GM23338 (cell line): ENCODE measurements at regions not wholly inside any gene's neighbourhood (a gene's known extent, or its start where the extent isn't known, plus 50 kb on each side); places are given as distances from the start of the nearest gene placed in this dataset.

ENCODE experiments used
- ATAC-seq: fragments of 200-7000 bp; cut with Tn5 transposase; 3 replicates; pipeline ENCODE4 v1.9.1; 2020
- DNase-seq: peaks from one replicate; pipeline ENCODE4 v3.0.0-alpha.2; 2015; ENCODE audit warnings: low spot score
- H2AFZ ChIP-seq: fragments of 200-600 bp; sonication (generic); 2 replicates; pipeline ENCODE4 v1.8.0; 2016; ENCODE audit warnings: antibody characterized with exemption, mild to moderate bottlenecking, moderate library complexity
- H3F3A ChIP-seq: fragments of 200-600 bp; sonication (generic); replicated peaks from 2 replicates; pipeline ENCODE4 v1.8.0; 2017; ENCODE audit warnings: antibody characterized with exemption, mixed run types, low read depth
- H3K27ac ChIP-seq: fragments of 200-600 bp; sonication (generic); 2 replicates; pipeline ENCODE4 v1.6.1; 2016; ENCODE audit warnings: low read depth
- H3K27me3 ChIP-seq: fragments of 200-600 bp; sonication (generic); 2 replicates; pipeline ENCODE4 v1.8.0; 2016; ENCODE audit warnings: mild to moderate bottlenecking, mixed run types, moderate library complexity; ENCODE audit not compliant: insufficient read depth
- H3K36me3 ChIP-seq: fragments of 200-600 bp; sonication (generic); 2 replicates; pipeline ENCODE4 v1.8.0; 2016; ENCODE audit warnings: mild to moderate bottlenecking; ENCODE audit not compliant: insufficient read depth
- H3K4me1 ChIP-seq: fragments of 200-600 bp; sonication (generic); 2 replicates; pipeline ENCODE4 v1.8.0; 2016; ENCODE audit warnings: mild to moderate bottlenecking, moderate library complexity; ENCODE audit not compliant: insufficient read depth
- H3K4me2 ChIP-seq: fragments of 200-600 bp; sonication (generic); 2 replicates; pipeline ENCODE4 v1.7.1; 2017; ENCODE audit warnings: mixed run types
- H3K4me3 ChIP-seq: fragments of 200-600 bp; sonication (generic); 2 replicates; pipeline ENCODE4 v1.6.1; 2016; ENCODE audit warnings: mixed run types
- H3K79me2 ChIP-seq: fragments of 200-600 bp; sonication (generic); replicated peaks from 2 replicates; pipeline ENCODE4 v1.8.0; 2017; ENCODE audit warnings: mild to moderate bottlenecking; ENCODE audit not compliant: insufficient read depth
- H3K9me2 ChIP-seq: fragments of 200-600 bp; sonication (generic); 2 replicates; pipeline ENCODE4 v1.8.0; 2017; ENCODE audit not compliant: insufficient read depth
- H4K20me1 ChIP-seq: fragments of 200-600 bp; sonication (generic); replicated peaks from 2 replicates; pipeline ENCODE4 v1.8.0; 2017; ENCODE audit warnings: mild to moderate bottlenecking; ENCODE audit not compliant: insufficient read depth
- H3K27ac Mint-ChIP-seq: 2 replicates; pipeline ENCODE4 v1.8.0; 2020; ENCODE audit warnings: inconsistent platforms, mild to moderate bottlenecking, moderate library complexity, mixed read lengths
- H3K27me3 Mint-ChIP-seq: 3 replicates; pipeline ENCODE4 v1.8.0; 2022; ENCODE audit warnings: low read depth, mild to moderate bottlenecking, moderate library complexity, mixed read lengths, inconsistent platforms; ENCODE audit not compliant: insufficient read depth, poor library complexity
- H3K36me3 Mint-ChIP-seq: 3 replicates; pipeline ENCODE4 v1.8.0; 2021; ENCODE audit warnings: low read depth, mild to moderate bottlenecking, inconsistent platforms, moderate library complexity, mixed read lengths
- H3K4me1 Mint-ChIP-seq: 3 replicates; pipeline ENCODE4 v1.8.0; 2020; ENCODE audit warnings: mild to moderate bottlenecking, inconsistent platforms, mixed read lengths
- H3K4me3 Mint-ChIP-seq: 3 replicates; pipeline ENCODE4 v1.8.0; 2021; ENCODE audit warnings: moderate library complexity, mild to moderate bottlenecking, inconsistent platforms, mixed read lengths
- H3K9me3 Mint-ChIP-seq: 3 replicates; pipeline ENCODE4 v1.8.0; 2020; ENCODE audit warnings: moderate library complexity, mild to moderate bottlenecking, inconsistent platforms, mixed read lengths
- CREB1 ChIP-seq: fragments of 250-450 bp; sonication (Bioruptor Pico); IDR thresholded peaks from 2 replicates; pipeline ENCODE4 v1.5.0; 2020; ENCODE audit warnings: low read depth, mild to moderate bottlenecking, moderate library complexity
- EZH2phosphoT487 ChIP-seq: fragments of 200-600 bp; sonication (generic); IDR thresholded peaks from one replicate; pipeline ENCODE4 v1.8.1; 2018; ENCODE audit warnings: antibody characterized with exemption; ENCODE audit not compliant: unreplicated experiment
- NANOG ChIP-seq: IDR thresholded peaks from 2 replicates; pipeline ENCODE4 v1.6.1; 2016; ENCODE audit warnings: antibody characterized with exemption, borderline replicate concordance
- ZNF114 ChIP-seq: fragments of 250-450 bp; sonication (Bioruptor Pico); IDR thresholded peaks from 2 replicates; pipeline ENCODE4 v1.5.0; 2020; ENCODE audit warnings: mild to moderate bottlenecking, moderate library complexity
- TF ChIP-seq, protein P1 (sequence below), 2 experiments: fragments of 200-600 bp in 1 of 2; sonication (generic) in 1 of 2; conservative IDR thresholded peaks; 2 replicates each; pipeline versions ENCODE4 v1.5.1 to v1.6.1; 2016 to 2017; ENCODE audit warnings: antibody characterized with exemption in 2 of 2, low read depth in 2 of 2, mild to moderate bottlenecking in 2 of 2, moderate library complexity in 1 of 2
- TF ChIP-seq, protein P2 (sequence below): IDR thresholded peaks from 2 replicates; pipeline ENCODE4 v1.6.1; 2016; ENCODE audit warnings: antibody characterized with exemption
- TF ChIP-seq, protein P3 (sequence below): fragments of 250-450 bp; sonication (Bioruptor Pico); IDR thresholded peaks from 2 replicates; pipeline ENCODE4 v1.5.0; 2020; ENCODE audit warnings: mild to moderate bottlenecking, moderate library complexity

DNA sequence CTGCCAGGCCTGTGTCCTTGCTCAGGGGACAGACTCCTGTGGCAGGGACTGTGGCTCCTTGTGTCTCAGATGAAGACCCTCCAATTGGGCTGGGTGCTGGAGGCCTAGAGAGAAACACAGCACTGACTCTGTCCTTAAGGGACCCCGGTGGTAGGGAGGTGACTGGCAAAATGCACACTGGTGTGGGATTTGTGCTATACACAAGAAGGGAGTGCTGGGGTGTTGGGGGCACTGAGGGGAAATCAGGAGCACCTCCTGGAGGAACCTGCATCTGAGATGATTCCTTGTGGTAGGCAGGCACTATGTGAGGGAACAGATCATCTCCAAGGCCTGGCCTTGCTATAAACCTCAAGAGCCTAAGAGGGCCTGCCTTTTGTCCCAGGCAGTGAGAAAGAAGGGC is 149.2 kb downstream of the RPS24 start:
- Histone ChIP-seq H2AFZ (no peak overlapping the region), H3K4me1 (peaks cover 7% of the 10 kb centered on the region; the same call in 1 of the 2 replicates), H3K79me2 (no peaks in the 10 kb centered on the region), H3K4me3 (no peak overlapping the region), H3K4me2 (no peak overlapping the region), H3K9me2 (no peaks in the 10 kb centered on the region), H3K36me3 (no peaks in the 10 kb centered on the region), H4K20me1 (no peaks in the 10 kb centered on the region), H3K27ac (no peak overlapping the region), H3F3A (no peaks in the 10 kb centered on the region), H3K27me3 (no peaks in the 10 kb centered on the region)
- TF ChIP-seq, protein P1, sequence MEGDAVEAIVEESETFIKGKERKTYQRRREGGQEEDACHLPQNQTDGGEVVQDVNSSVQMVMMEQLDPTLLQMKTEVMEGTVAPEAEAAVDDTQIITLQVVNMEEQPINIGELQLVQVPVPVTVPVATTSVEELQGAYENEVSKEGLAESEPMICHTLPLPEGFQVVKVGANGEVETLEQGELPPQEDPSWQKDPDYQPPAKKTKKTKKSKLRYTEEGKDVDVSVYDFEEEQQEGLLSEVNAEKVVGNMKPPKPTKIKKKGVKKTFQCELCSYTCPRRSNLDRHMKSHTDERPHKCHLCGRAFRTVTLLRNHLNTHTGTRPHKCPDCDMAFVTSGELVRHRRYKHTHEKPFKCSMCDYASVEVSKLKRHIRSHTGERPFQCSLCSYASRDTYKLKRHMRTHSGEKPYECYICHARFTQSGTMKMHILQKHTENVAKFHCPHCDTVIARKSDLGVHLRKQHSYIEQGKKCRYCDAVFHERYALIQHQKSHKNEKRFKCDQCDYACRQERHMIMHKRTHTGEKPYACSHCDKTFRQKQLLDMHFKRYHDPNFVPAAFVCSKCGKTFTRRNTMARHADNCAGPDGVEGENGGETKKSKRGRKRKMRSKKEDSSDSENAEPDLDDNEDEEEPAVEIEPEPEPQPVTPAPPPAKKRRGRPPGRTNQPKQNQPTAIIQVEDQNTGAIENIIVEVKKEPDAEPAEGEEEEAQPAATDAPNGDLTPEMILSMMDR (conservative IDR thresholded peaks at IDR 0.05; ENCODE audit: low read depth in 2 of 2): no peak
- TF ChIP-seq EZH2phosphoT487: no peak
- TF ChIP-seq, protein P2, sequence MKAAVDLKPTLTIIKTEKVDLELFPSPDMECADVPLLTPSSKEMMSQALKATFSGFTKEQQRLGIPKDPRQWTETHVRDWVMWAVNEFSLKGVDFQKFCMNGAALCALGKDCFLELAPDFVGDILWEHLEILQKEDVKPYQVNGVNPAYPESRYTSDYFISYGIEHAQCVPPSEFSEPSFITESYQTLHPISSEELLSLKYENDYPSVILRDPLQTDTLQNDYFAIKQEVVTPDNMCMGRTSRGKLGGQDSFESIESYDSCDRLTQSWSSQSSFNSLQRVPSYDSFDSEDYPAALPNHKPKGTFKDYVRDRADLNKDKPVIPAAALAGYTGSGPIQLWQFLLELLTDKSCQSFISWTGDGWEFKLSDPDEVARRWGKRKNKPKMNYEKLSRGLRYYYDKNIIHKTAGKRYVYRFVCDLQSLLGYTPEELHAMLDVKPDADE: no peak
- no peak for TF ChIP-seq CREB1 (CRISPR knock-in tag)
- H3K27ac Mint-ChIP-seq: no peak overlapping the region
- H3K27me3 Mint-ChIP-seq: peaks cover 6% of the 10 kb centered on the region
- H3K36me3 Mint-ChIP-seq: no peaks in the 10 kb centered on the region
- H3K4me1 Mint-ChIP-seq: peaks cover 21% of the 10 kb centered on the region
- H3K4me3 Mint-ChIP-seq: no peak overlapping the region
- ATAC-seq (no peak), DNase-seq (no peak)
- no peaks in the 10 kb centered on the region for H3K9me3 Mint-ChIP-seq

DNA sequence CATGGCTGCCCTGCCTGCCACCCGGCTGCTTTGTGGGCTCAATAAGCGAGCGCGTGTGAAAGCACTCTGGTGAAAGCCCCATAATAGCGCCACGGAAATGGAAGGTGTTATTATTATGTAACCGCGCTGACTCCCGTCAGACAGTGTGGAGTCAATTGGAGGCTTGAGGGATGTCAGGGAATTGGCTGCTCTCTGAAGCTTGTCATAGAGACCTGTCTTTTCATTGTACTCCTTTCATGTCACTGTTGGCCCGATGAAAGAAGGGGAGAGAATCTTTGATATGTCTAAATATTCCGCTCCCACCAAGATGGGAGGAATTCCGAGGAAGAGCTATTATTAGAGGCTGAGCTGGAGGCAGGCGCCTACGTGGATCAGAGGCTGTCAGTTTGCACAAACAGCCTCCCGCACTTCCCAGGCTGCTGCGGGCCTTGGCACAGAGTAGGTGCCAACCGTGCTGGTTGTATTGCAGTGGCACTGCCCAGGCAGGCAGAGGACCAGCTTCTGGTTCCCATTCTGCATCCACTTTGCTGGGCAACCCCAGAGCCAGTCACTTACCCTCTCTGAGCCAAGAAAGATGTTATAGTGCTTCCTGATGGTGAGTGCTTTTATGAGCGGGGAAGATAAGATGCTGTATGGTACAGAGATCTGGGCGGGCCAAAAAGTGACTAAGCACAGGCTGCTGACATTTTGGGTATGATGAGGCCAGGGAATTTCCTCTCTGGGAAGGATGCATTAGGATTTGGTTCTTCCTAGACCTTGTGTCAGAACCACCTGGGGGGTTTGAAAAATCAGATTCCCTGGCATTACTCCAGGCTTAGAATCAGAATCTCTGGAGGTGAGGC is 151.4 kb downstream of the RPS24 start:
- no peaks in the 10 kb centered on the region for H3K9me3 Mint-ChIP-seq
- TF ChIP-seq, protein P3, sequence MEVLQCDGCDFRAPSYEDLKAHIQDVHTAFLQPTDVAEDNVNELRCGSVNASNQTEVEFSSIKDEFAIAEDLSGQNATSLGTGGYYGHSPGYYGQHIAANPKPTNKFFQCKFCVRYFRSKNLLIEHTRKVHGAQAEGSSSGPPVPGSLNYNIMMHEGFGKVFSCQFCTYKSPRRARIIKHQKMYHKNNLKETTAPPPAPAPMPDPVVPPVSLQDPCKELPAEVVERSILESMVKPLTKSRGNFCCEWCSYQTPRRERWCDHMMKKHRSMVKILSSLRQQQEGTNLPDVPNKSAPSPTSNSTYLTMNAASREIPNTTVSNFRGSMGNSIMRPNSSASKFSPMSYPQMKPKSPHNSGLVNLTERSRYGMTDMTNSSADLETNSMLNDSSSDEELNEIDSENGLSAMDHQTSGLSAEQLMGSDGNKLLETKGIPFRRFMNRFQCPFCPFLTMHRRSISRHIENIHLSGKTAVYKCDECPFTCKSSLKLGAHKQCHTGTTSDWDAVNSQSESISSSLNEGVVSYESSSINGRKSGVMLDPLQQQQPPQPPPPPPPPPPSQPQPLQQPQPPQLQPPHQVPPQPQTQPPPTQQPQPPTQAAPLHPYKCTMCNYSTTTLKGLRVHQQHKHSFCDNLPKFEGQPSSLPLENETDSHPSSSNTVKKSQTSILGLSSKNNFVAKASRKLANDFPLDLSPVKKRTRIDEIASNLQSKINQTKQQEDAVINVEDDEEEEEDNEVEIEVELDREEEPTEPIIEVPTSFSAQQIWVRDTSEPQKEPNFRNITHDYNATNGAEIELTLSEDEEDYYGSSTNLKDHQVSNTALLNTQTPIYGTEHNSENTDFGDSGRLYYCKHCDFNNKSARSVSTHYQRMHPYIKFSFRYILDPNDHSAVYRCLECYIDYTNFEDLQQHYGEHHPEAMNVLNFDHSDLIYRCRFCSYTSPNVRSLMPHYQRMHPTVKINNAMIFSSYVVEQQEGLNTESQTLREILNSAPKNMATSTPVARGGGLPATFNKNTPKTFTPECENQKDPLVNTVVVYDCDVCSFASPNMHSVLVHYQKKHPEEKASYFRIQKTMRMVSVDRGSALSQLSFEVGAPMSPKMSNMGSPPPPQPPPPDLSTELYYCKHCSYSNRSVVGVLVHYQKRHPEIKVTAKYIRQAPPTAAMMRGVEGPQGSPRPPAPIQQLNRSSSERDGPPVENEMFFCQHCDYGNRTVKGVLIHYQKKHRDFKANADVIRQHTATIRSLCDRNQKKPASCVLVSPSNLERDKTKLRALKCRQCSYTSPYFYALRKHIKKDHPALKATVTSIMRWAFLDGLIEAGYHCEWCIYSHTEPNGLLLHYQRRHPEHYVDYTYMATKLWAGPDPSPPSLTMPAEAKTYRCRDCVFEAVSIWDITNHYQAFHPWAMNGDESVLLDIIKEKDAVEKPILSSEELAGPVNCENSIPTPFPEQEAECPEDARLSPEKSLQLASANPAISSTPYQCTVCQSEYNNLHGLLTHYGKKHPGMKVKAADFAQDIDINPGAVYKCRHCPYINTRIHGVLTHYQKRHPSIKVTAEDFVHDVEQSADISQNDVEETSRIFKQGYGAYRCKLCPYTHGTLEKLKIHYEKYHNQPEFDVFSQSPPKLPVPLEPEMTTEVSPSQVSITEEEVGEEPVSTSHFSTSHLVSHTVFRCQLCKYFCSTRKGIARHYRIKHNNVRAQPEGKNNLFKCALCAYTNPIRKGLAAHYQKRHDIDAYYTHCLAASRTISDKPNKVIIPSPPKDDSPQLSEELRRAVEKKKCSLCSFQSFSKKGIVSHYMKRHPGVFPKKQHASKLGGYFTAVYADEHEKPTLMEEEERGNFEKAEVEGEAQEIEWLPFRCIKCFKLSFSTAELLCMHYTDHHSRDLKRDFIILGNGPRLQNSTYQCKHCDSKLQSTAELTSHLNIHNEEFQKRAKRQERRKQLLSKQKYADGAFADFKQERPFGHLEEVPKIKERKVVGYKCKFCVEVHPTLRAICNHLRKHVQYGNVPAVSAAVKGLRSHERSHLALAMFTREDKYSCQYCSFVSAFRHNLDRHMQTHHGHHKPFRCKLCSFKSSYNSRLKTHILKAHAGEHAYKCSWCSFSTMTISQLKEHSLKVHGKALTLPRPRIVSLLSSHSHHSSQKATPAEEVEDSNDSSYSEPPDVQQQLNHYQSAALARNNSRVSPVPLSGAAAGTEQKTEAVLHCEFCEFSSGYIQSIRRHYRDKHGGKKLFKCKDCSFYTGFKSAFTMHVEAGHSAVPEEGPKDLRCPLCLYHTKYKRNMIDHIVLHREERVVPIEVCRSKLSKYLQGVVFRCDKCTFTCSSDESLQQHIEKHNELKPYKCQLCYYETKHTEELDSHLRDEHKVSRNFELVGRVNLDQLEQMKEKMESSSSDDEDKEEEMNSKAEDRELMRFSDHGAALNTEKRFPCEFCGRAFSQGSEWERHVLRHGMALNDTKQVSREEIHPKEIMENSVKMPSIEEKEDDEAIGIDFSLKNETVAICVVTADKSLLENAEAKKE (CRISPR knock-in tag): no peak
- TF ChIP-seq ZNF114 (CRISPR knock-in tag) (no peak), NANOG (no peak), EZH2phosphoT487 (no peak)
- TF ChIP-seq, protein P2: no peak

More for the DNA sequence above, 151.4 kb downstream of the RPS24 start:
- no peak overlapping the region for H2AFZ ChIP-seq
- H3K9me2 ChIP-seq: no peaks in the 10 kb centered on the region
- ATAC-seq: no peak
- no peak overlapping the region for H3K27ac Mint-ChIP-seq
- no peaks in the 10 kb centered on the region for H3K79me2 ChIP-seq
- H3K4me2 ChIP-seq: no peak overlapping the region
- H3K27me3 Mint-ChIP-seq: peaks cover 6% of the 10 kb centered on the region
- H3K27ac ChIP-seq: no peak overlapping the region
- no peak overlapping the region for H3K4me3 Mint-ChIP-seq
- no peaks in the 10 kb centered on the region for H3F3A ChIP-seq
- no peaks in the 10 kb centered on the region for H4K20me1 ChIP-seq
- no peak overlapping the region for H3K4me3 ChIP-seq
- DNase-seq: no peak
- H3K36me3 Mint-ChIP-seq: no peaks in the 10 kb centered on the region
- H3K4me1 ChIP-seq: no peaks in the 10 kb centered on the region
- H3K27me3 ChIP-seq: no peaks in the 10 kb centered on the region
- peaks cover 2% of the 10 kb centered on the region; the same call in 2 of the 3 replicates for H3K4me1 Mint-ChIP-seq
- no peaks in the 10 kb centered on the region for H3K36me3 ChIP-seq
